HEK293 (cell line): ENCODE measurements at regions not wholly inside any gene's neighbourhood (a gene's known extent, or its start where the extent isn't known, plus 50 kb on each side); places are given as distances from the start of the nearest gene placed in this dataset.

Source experiments
- CTCF ChIA-PET: fragments of 350-600 bp; formaldehyde crosslinking; extraction: SDS; loops from one replicate; lab custom pipeline; 2021; ENCODE audit warnings: antibody characterized with exemption; lab: Yijun Ruan, JAX
- POLR2A ChIA-PET: fragments of 300-600 bp; formaldehyde crosslinking; extraction: SDS; loops from one replicate; lab custom pipeline; 2020; ENCODE audit warnings: antibody characterized with exemption, inconsistent platforms; lab: Yijun Ruan, JAX
- H3K27ac ChIP-seq: fragments of 200-500 bp; sonication (Bioruptor generic); 2 replicates; pipeline ENCODE4 v1.5.1; 2014; ENCODE audit warnings: low read depth, low read length, control low read depth, inconsistent platforms; ENCODE audit errors: extremely low read depth
- H3K36me3 ChIP-seq, 2 experiments: fragments of 200-500 bp in 1 of 2; sonication (Bioruptor generic) in 1 of 2; 1 replicate in 1 of 2; 2 replicates in 1 of 2; pipeline ENCODE4 v1.5.1; 2014 to 2017; ENCODE audit warnings: inconsistent platforms in 2 of 2, low read length in 2 of 2; ENCODE audit not compliant: control insufficient read depth in 2 of 2, insufficient read depth in 1 of 2
- H3K4me1 ChIP-seq: fragments of 200-500 bp; sonication (Bioruptor generic); 2 replicates; pipeline ENCODE4 v1.5.1; 2014; ENCODE audit warnings: mild to moderate bottlenecking, low read length, inconsistent platforms; ENCODE audit not compliant: control insufficient read depth, insufficient read depth
- H3K4me3 ChIP-seq: 2 replicates; pipeline ENCODE4 v1.5.1; 2011; ENCODE audit warnings: low read depth, mild to moderate bottlenecking, control low read depth, low read length, moderate library complexity
- H3K9me3 ChIP-seq: fragments of 200-500 bp; sonication (Bioruptor generic); 2 replicates; pipeline ENCODE4 v1.5.1; 2014; ENCODE audit warnings: low read depth, low read length, inconsistent platforms; ENCODE audit not compliant: control insufficient read depth, insufficient read depth
- EGR2 ChIP-seq: fragments of 450-650 bp; formaldehyde crosslinking; IDR thresholded peaks from 2 replicates; pipeline ENCODE4 v1.5.1; 2016; ENCODE audit warnings: low read depth, missing biosample characterization, missing genetic modification characterization
- GFI1B ChIP-seq: fragments of 450-650 bp; formaldehyde crosslinking; IDR thresholded peaks from 2 replicates; pipeline ENCODE4 v1.5.1; 2016; ENCODE audit warnings: missing biosample characterization, missing genetic modification characterization
- GLI2 ChIP-seq: fragments of 450-650 bp; formaldehyde crosslinking; IDR thresholded peaks from 2 replicates; pipeline ENCODE4; 2017; ENCODE audit warnings: missing biosample characterization, missing genetic modification characterization, low read depth, borderline replicate concordance
- MZF1 ChIP-seq: fragments of 450-650 bp; formaldehyde crosslinking; IDR thresholded peaks from 2 replicates; pipeline ENCODE4 v1.5.1; 2017; ENCODE audit warnings: missing biosample characterization, missing genetic modification characterization, borderline replicate concordance
- REPIN1 ChIP-seq: fragments of 450-650 bp; formaldehyde crosslinking; IDR thresholded peaks from 2 replicates; pipeline ENCODE4 v1.5.1; 2017; ENCODE audit warnings: missing biosample characterization, missing genetic modification characterization, low read depth
- SCRT1 ChIP-seq: fragments of 450-650 bp; formaldehyde crosslinking; IDR thresholded peaks from 2 replicates; pipeline ENCODE4 v1.5.1; 2016; ENCODE audit warnings: missing biosample characterization, missing genetic modification characterization, borderline replicate concordance
- SETDB1 ChIP-seq: IDR thresholded peaks from one replicate; pipeline ENCODE4 v1.6.1; 2017; ENCODE audit warnings: mild to moderate bottlenecking, low read length, moderate library complexity, mixed read lengths; ENCODE audit not compliant: insufficient read length
- YY2 ChIP-seq: fragments of 450-650 bp; formaldehyde crosslinking; IDR thresholded peaks from 2 replicates; pipeline ENCODE4 v1.5.1; 2016; ENCODE audit warnings: missing biosample characterization, missing genetic modification characterization
- ZBTB21 ChIP-seq: fragments of 450-650 bp; formaldehyde crosslinking; IDR thresholded peaks from 2 replicates; pipeline ENCODE4 v1.5.1; 2017; ENCODE audit warnings: missing biosample characterization, missing genetic modification characterization
- ZBTB7A ChIP-seq: fragments of 450-650 bp; formaldehyde crosslinking; IDR thresholded peaks from 2 replicates; pipeline ENCODE4 v1.5.1; 2016; ENCODE audit warnings: low read depth, missing biosample characterization, missing genetic modification characterization
- ZEB2 ChIP-seq: fragments of 450-650 bp; formaldehyde crosslinking; IDR thresholded peaks from 2 replicates; pipeline ENCODE4 v1.5.1; 2016; ENCODE audit warnings: missing biosample characterization, missing genetic modification characterization
- ZNF211 ChIP-seq: fragments of 450-650 bp; formaldehyde crosslinking; IDR thresholded peaks from 2 replicates; pipeline ENCODE4 v1.5.1; 2016; ENCODE audit warnings: low read depth, missing biosample characterization, missing genetic modification characterization
- ZNF223 ChIP-seq: fragments of 450-650 bp; formaldehyde crosslinking; IDR thresholded peaks from 2 replicates; pipeline ENCODE4 v1.5.1; 2016; ENCODE audit warnings: missing biosample characterization, missing genetic modification characterization
- ZNF266 ChIP-seq: fragments of 450-650 bp; formaldehyde crosslinking; IDR thresholded peaks from 2 replicates; pipeline ENCODE4 v1.5.1; 2016; ENCODE audit warnings: missing biosample characterization, missing genetic modification characterization, low read depth
- ZNF324 ChIP-seq: fragments of 450-650 bp; formaldehyde crosslinking; IDR thresholded peaks from 2 replicates; pipeline ENCODE4 v1.5.1; 2016; ENCODE audit warnings: missing biosample characterization, missing genetic modification characterization
- ZNF366 ChIP-seq: fragments of 450-650 bp; formaldehyde crosslinking; conservative IDR thresholded peaks from 2 replicates; pipeline ENCODE4 v1.5.1; 2016; ENCODE audit warnings: missing biosample characterization, missing genetic modification characterization
- ZNF501 ChIP-seq: fragments of 450-650 bp; formaldehyde crosslinking; IDR thresholded peaks from 2 replicates; pipeline ENCODE4 v1.5.1; 2016; ENCODE audit warnings: missing biosample characterization, missing genetic modification characterization
- ZNF560 ChIP-seq: fragments of 450-650 bp; formaldehyde crosslinking; IDR thresholded peaks from 2 replicates; pipeline ENCODE4 v1.5.1; 2017; ENCODE audit warnings: missing biosample characterization, missing genetic modification characterization, borderline replicate concordance
- ZNF664 ChIP-seq: fragments of 450-650 bp; formaldehyde crosslinking; IDR thresholded peaks from 2 replicates; pipeline ENCODE4 v1.5.1; 2016; ENCODE audit warnings: missing biosample characterization, missing genetic modification characterization
- ZNF776 ChIP-seq: fragments of 450-650 bp; formaldehyde crosslinking; IDR thresholded peaks from 2 replicates; pipeline ENCODE4 v1.5.0; 2017; ENCODE audit warnings: missing biosample characterization, missing genetic modification characterization, borderline replicate concordance
- ZNF777 ChIP-seq: fragments of 450-650 bp; formaldehyde crosslinking; IDR thresholded peaks from 2 replicates; pipeline ENCODE4 v1.5.1; 2017; ENCODE audit warnings: missing biosample characterization, missing genetic modification characterization, borderline replicate concordance
- TF ChIP-seq, protein P1 (sequence below): fragments of 450-650 bp; formaldehyde crosslinking; IDR thresholded peaks from 2 replicates; pipeline ENCODE4 v1.5.1; 2016; ENCODE audit warnings: missing biosample characterization, missing genetic modification characterization
- TF ChIP-seq, protein P2 (sequence below): fragments of 450-650 bp; formaldehyde crosslinking; conservative IDR thresholded peaks from 2 replicates; pipeline ENCODE4 v1.5.1; 2016; ENCODE audit warnings: low read depth, missing biosample characterization, missing genetic modification characterization

DNA sequence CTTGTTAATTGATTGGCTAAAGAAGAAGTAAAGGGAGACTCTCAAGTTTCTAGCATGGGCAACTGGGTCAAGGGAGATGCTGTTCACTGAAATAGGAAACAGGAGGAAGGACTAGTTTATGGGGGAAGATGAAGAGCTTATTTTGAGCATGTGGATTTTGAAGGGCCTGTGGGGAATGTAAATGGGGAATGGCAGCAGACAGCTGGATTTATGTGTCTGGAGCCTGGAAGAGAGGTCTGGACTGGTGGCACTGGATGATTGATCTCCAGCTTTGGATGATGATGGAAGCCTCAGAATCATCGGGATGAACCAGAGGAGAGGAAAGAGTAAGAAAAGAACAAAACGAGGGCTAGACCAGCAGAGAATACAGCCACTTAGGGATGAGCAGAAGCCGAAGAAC is 54.9 kb upstream of the ENAH start:
- POLR2A ChIA-PET: interaction anchor here (0.8 to 1.4 kb wide), 3 partner anchors 8 to 56 kb away, joined by 3 read pairs; no protein-coding TSS in a partner anchor

GRCh38 chr1:225709101-225709500 is 56.2 kb upstream of the ENAH start:
- no peak overlapping the region for H3K27ac ChIP-seq
- CTCF ChIA-PET: interaction anchor here (5.5 kb wide), 1 partner anchor 64 kb away, joined by 26 read pairs; no protein-coding TSS in a partner anchor
- TF ChIP-seq ZNF560 (tag by site-specific recombination): no peak
- no peak for TF ChIP-seq SCRT1 (tag by site-specific recombination)
- TF ChIP-seq ZNF223 (tag by site-specific recombination): no peak
- no peak for TF ChIP-seq ZNF501 (tag by site-specific recombination)
- TF ChIP-seq EGR2 (tag by site-specific recombination): no peak
- TF ChIP-seq GLI2 (tag by site-specific recombination): no peak
- no peak for TF ChIP-seq ZNF366 (tag by site-specific recombination)
- TF ChIP-seq REPIN1 (tag by site-specific recombination): no peak
- TF ChIP-seq ZNF211: no peak
- TF ChIP-seq ZNF776 (tag by site-specific recombination): no peak
- H3K9me3 ChIP-seq: no peaks in the 10 kb centered on the region
- no peaks in the 10 kb centered on the region for H3K36me3 ChIP-seq
- H3K4me1 ChIP-seq: no peaks in the 10 kb centered on the region
- POLR2A ChIA-PET: interaction anchor here (1.2 to 1.4 kb wide), 2 partner anchors 9 to 290 kb away, joined by 3 read pairs; partner anchors contain the start of gene SDE2
- H3K4me3 ChIP-seq: no peak overlapping the region

More for the DNA sequence above, 54.9 kb upstream of the ENAH start:
- no peak overlapping the region for H3K27ac ChIP-seq
- H3K4me1 ChIP-seq: no peaks in the 10 kb centered on the region
- H3K36me3 ChIP-seq: no peaks in the 10 kb centered on the region
- no peaks in the 10 kb centered on the region for H3K9me3 ChIP-seq
- H3K4me3 ChIP-seq: no peak overlapping the region
- CTCF ChIA-PET: interaction anchor here (0.8 to 5.5 kb wide), 4 partner anchors 8 to 65 kb away, joined by 3 to 26 read pairs (median 3); no protein-coding TSS in a partner anchor
- no peak for TF ChIP-seq YY2 (tag by site-specific recombination)
- TF ChIP-seq MZF1 (tag by site-specific recombination): peak; percentile 69; the same call in 1 of the 2 replicates
- TF ChIP-seq ZEB2 (tag by site-specific recombination): no peak

DNA sequence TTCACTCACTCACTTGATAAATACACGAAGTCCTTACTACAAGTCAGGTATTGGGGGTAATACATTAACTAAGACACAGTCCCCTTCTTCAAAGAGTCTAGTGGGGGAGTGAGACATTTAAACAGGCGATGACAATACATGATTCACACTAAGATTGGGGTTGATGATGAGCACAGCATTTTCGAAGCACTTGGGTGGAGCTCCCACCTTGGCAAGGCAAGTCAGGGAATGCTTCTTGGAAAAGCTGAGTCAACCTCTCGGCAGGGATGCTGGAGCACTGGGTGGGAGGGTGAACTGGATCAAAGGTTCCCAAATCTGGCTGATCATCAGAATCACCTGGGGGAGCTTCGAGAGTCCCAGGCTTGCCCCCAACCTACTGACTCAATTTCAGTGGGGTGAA is 57.9 kb upstream of the ENAH start:
- H3K4me3 ChIP-seq: no peak overlapping the region
- no peaks in the 10 kb centered on the region for H3K9me3 ChIP-seq
- CTCF ChIA-PET: interaction anchor here (1.0 to 5.5 kb wide), 7 partner anchors 9 to 236 kb away, joined by 3 to 26 read pairs (median 4); partner anchors contain the start of gene SRP9
- H3K36me3 ChIP-seq: no peaks in the 10 kb centered on the region
- no peak overlapping the region for H3K27ac ChIP-seq
- H3K4me1 ChIP-seq: no peaks in the 10 kb centered on the region
- POLR2A ChIA-PET: interaction anchor here (0.5 to 1.8 kb wide), 7 partner anchors 10 to 60 kb away, joined by 3 to 16 read pairs (median 4); partner anchors contain the start of gene ENAH
- TF ChIP-seq ZNF777 (tag by site-specific recombination): no peak
- TF ChIP-seq, protein P1, sequence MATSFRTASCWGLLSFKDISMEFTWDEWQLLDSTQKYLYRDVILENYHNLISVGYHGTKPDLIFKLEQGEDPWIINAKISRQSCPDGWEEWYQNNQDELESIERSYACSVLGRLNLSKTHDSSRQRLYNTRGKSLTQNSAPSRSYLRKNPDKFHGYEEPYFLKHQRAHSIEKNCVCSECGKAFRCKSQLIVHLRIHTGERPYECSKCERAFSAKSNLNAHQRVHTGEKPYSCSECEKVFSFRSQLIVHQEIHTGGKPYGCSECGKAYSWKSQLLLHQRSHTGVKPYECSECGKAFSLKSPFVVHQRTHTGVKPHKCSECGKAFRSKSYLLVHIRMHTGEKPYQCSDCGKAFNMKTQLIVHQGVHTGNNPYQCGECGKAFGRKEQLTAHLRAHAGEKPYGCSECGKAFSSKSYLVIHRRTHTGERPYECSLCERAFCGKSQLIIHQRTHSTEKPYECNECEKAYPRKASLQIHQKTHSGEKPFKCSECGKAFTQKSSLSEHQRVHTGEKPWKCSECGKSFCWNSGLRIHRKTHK (tag by site-specific recombination): no peak
- no peak for TF ChIP-seq SETDB1
- no peak for TF ChIP-seq GFI1B (tag by site-specific recombination)
- TF ChIP-seq ZBTB7A (tag by site-specific recombination): no peak
- TF ChIP-seq, protein P2, sequence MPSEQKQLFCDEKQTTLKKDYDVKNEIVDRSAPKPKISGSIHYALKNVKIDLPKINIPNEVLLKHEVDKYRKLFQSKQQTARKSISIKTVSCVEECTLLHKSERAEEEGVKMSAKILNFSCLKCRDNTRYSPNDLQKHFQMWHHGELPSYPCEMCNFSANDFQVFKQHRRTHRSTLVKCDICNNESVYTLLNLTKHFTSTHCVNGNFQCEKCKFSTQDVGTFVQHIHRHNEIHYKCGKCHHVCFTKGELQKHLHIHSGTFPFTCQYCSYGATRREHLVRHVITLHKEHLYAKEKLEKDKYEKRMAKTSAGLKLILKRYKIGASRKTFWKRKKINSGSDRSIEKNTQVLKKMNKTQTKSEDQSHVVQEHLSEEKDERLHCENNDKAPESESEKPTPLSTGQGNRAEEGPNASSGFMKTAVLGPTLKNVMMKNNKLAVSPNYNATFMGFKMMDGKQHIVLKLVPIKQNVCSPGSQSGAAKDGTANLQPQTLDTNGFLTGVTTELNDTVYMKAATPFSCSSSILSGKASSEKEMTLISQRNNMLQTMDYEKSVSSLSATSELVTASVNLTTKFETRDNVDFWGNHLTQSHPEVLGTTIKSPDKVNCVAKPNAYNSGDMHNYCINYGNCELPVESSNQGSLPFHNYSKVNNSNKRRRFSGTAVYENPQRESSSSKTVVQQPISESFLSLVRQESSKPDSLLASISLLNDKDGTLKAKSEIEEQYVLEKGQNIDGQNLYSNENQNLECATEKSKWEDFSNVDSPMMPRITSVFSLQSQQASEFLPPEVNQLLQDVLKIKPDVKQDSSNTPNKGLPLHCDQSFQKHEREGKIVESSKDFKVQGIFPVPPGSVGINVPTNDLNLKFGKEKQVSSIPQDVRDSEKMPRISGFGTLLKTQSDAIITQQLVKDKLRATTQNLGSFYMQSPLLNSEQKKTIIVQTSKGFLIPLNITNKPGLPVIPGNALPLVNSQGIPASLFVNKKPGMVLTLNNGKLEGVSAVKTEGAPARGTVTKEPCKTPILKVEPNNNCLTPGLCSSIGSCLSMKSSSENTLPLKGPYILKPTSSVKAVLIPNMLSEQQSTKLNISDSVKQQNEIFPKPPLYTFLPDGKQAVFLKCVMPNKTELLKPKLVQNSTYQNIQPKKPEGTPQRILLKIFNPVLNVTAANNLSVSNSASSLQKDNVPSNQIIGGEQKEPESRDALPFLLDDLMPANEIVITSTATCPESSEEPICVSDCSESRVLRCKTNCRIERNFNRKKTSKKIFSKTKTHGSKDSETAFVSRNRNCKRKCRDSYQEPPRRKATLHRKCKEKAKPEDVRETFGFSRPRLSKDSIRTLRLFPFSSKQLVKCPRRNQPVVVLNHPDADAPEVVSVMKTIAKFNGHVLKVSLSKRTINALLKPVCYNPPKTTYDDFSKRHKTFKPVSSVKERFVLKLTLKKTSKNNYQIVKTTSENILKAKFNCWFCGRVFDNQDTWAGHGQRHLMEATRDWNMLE (tag by site-specific recombination): no peak
- no peak for TF ChIP-seq ZNF266
- TF ChIP-seq ZNF324: no peak
- TF ChIP-seq ZNF664: no peak
- no peak for TF ChIP-seq ZBTB21 (tag by site-specific recombination)
